Right atrium auricular region (tissue), 2 donors: ENCODE measurements at regions not wholly inside any gene's neighbourhood (a gene's known extent, or its start where the extent isn't known, plus 50 kb on each side); places are given as distances from the start of the nearest gene placed in this dataset.

Source experiments
- DNase-seq: peaks from one replicate; pipeline ENCODE4 v3.0.0-alpha.2; 2019; ENCODE audit warnings: low spot score
- H3K27ac ChIP-seq, 2 donors: fragments of 200-600 bp; sonication (generic); 1 replicate in 1 of 2; 2 replicates in 1 of 2; pipeline ENCODE4 v1.5.1; 2016 to 2019
- H3K27me3 ChIP-seq, 2 donors: fragments of 200-600 bp; sonication (generic); one replicate each; pipeline versions ENCODE4 v1.5.1 to v1.6.0; 2017 to 2019
- H3K36me3 ChIP-seq: fragments of 200-600 bp; sonication (generic); one replicate; pipeline ENCODE4 v1.5.1; 2016
- H3K4me1 ChIP-seq, 2 donors: fragments of 200-600 bp; sonication (generic); one replicate each; pipeline versions ENCODE4 v1.5.1 to v1.6.0; 2017 to 2019
- H3K4me3 ChIP-seq, 2 donors: fragments of 200-600 bp; sonication (generic); 1 replicate in 1 of 2; 2 replicates in 1 of 2; pipeline ENCODE4 v1.5.1; 2017 to 2019; ENCODE audit warnings: mild to moderate bottlenecking in 1 of 2, moderate library complexity in 1 of 2
- H3K9me3 ChIP-seq, 2 donors: fragments of 200-600 bp; sonication (generic); one replicate each; pipeline ENCODE4 v1.5.1; 2019
- CTCF ChIP-seq, 2 donors: fragments of 200-600 bp; sonication (generic); IDR thresholded peaks; one replicate each; pipeline ENCODE4 v1.5.1; 2019; ENCODE audit warnings: antibody characterized with exemption in 2 of 2

DNA sequence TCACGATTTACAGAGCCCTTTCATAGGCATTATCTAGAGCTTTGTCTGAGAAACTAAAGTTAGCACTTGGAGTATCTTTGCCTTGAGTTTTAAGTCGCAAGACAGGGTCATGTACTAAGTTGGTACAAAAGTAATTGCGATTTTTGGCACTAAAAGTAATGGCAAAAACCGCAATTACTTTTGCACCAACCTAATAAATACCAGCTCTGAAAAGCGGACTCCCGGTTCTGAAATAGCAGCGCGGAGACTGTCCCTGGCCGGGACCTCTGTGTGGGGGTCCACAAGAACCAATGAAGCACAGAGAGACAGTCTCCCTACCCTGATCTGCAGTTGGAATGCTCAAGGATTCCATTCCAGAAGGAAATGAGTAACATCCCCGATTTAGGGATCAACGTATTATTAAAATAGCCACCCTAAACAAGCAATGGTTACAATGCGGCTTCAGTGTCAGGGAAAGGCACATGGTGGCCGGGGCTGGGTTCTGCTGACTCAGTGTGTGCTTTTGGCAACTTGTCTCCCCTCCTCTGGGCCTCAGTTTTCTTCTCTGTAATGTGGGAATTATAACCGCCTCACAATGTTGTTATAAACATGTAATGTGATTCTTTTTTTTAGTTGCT is 150.3 kb upstream of the MCTP2 start:
- no peak overlapping the region for H3K4me3 ChIP-seq
- H3K9me3 ChIP-seq = no peaks in the 10 kb centered on the region
- H3K27ac ChIP-seq = peak overlapping the region in 1 of 2 donors; percentile 15
- H3K36me3 ChIP-seq = no peaks in the 10 kb centered on the region
- no peaks in the 10 kb centered on the region for H3K4me1 ChIP-seq
- no peak for TF ChIP-seq CTCF (IDR thresholded peaks at IDR 0.05)
- DNase-seq = no peak
- H3K27me3 ChIP-seq = no peaks in the 10 kb centered on the region

GRCh38 chr15:94080416-94080815 is 150.9 kb upstream of the MCTP2 start:
- no peaks in the 10 kb centered on the region for H3K4me1 ChIP-seq
- peak overlapping the region in 1 of 2 donors; percentile 15 for H3K27ac ChIP-seq
- H3K36me3 ChIP-seq = no peaks in the 10 kb centered on the region
- no peak overlapping the region for H3K4me3 ChIP-seq
- no peaks in the 10 kb centered on the region for H3K27me3 ChIP-seq
- H3K9me3 ChIP-seq = no peaks in the 10 kb centered on the region
- peak; percentile 69 for DNase-seq
- no peak for TF ChIP-seq CTCF (IDR thresholded peaks at IDR 0.05)

- Histone ChIP-seq H3K36me3 (no peaks in the 10 kb centered on the region), H3K27me3 (no peaks in the 10 kb centered on the region), H3K4me1 (no peaks in the 10 kb centered on the region), H3K4me3 (no peak overlapping the region), H3K27ac (no peak overlapping the region), H3K9me3 (no peaks in the 10 kb centered on the region)
- no peak for TF ChIP-seq CTCF (IDR thresholded peaks at IDR 0.05)
- DNase-seq = no peak
These were observed 151.4 kb upstream of the MCTP2 start for GRCh38 chr15:94079968-94080367.

- no peak overlapping the region for H3K27ac ChIP-seq
- DNase-seq = no peak
These were observed 151.9 kb upstream of the MCTP2 start for GRCh38 chr15:94079459-94079858.

GRCh38 chr15:94077938-94078337 is 153.4 kb upstream of the MCTP2 start:
- Histone ChIP-seq H3K4me3 (no peak overlapping the region), H3K27ac (no peak overlapping the region), H3K36me3 (no peaks in the 10 kb centered on the region), H3K4me1 (no peaks in the 10 kb centered on the region), H3K27me3 (no peaks in the 10 kb centered on the region), H3K9me3 (no peaks in the 10 kb centered on the region)
- TF ChIP-seq CTCF (IDR thresholded peaks at IDR 0.05) = no peak
- no peak for DNase-seq

More at GRCh38 chr15:94079459-94079858, 151.9 kb upstream of the MCTP2 start:
- no peaks in the 10 kb centered on the region for H3K9me3 ChIP-seq
- no peaks in the 10 kb centered on the region for H3K4me1 ChIP-seq
- no peaks in the 10 kb centered on the region for H3K36me3 ChIP-seq
- no peak overlapping the region for H3K4me3 ChIP-seq
- no peak for TF ChIP-seq CTCF (IDR thresholded peaks at IDR 0.05)
- no peaks in the 10 kb centered on the region for H3K27me3 ChIP-seq

DNA sequence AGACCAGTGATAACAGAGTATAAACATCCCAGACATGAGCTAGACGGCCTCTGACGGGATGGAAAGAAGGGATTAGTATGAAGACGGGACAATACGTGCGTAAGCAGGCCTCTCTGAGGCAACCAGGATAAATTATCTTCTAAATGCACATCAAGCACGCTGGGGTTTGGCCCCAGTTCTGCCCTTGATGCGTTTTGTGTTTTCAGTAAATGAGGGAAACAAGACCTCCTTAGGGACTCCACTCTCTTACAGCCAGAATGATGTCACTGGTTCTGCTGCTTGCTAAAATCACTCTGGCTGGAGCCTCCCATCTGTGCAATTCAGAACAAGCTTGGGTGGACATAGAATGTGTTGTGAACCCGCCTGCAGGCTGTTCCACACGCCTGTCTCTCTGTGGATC is 156.0 kb upstream of the MCTP2 start:
- Histone ChIP-seq H3K9me3 (no peaks in the 10 kb centered on the region), H3K4me3 (no peak overlapping the region), H3K27me3 (no peaks in the 10 kb centered on the region), H3K36me3 (no peaks in the 10 kb centered on the region), H3K4me1 (no peaks in the 10 kb centered on the region), H3K27ac (peak overlapping the region in 1 of 2 donors; percentile 49)
- TF ChIP-seq CTCF (IDR thresholded peaks at IDR 0.05) = no peak
- peak; percentile 93 for DNase-seq
